H9 (cell line): ENCODE measurements at regions not wholly inside any gene's neighbourhood (a gene's known extent, or its start where the extent isn't known, plus 50 kb on each side); places are given as distances from the start of the nearest gene placed in this dataset.

Experiments used
- DNase-seq: peaks from one replicate; pipeline ENCODE4 v3.0.0-alpha.2; 2017
- H2AFZ ChIP-seq: one replicate; pipeline ENCODE4 v1.6.1; 2013; ENCODE audit warnings: mild to moderate bottlenecking, low read length, control low read depth, moderate library complexity
- H2AK5ac ChIP-seq: 2 replicates; pipeline ENCODE4 v1.6.1; 2013; ENCODE audit warnings: low read length, control low read depth, mixed read lengths; ENCODE audit not compliant: insufficient read length
- H2BK120ac ChIP-seq: one replicate; pipeline ENCODE4 v1.6.1; 2013; ENCODE audit warnings: low read depth, mild to moderate bottlenecking, low read length, control low read depth, inconsistent platforms; ENCODE audit not compliant: poor library complexity, severe bottlenecking
- H2BK12ac ChIP-seq: 2 replicates; pipeline ENCODE4 v1.6.1; 2013; ENCODE audit warnings: low read length, control low read depth, mixed read lengths, low read depth; ENCODE audit not compliant: insufficient read length
- H2BK15ac ChIP-seq: 2 replicates; pipeline ENCODE4 v1.6.1; 2013; ENCODE audit warnings: low read depth, low read length, control low read depth
- H2BK20ac ChIP-seq: one replicate; pipeline ENCODE4 v1.6.1; 2013; ENCODE audit warnings: low read depth, mild to moderate bottlenecking, low read length, control low read depth, inconsistent platforms; ENCODE audit not compliant: poor library complexity, severe bottlenecking
- H2BK5ac ChIP-seq: 2 replicates; pipeline ENCODE4 v1.6.1; 2013; ENCODE audit warnings: low read length, control low read depth, mixed read lengths; ENCODE audit not compliant: insufficient read length
- H3K14ac ChIP-seq: 2 replicates; pipeline ENCODE4 v1.6.1; 2013; ENCODE audit warnings: low read length, control low read depth; ENCODE audit not compliant: insufficient read depth
- H3K18ac ChIP-seq: 2 replicates; pipeline ENCODE4 v1.6.1; 2013; ENCODE audit warnings: low read depth, mild to moderate bottlenecking, mixed read lengths, low read length, control low read depth; ENCODE audit not compliant: insufficient read length
- H3K23ac ChIP-seq: 2 replicates; pipeline ENCODE4 v1.6.1; 2013; ENCODE audit warnings: low read length, control low read depth, mixed read lengths, low read depth; ENCODE audit not compliant: insufficient read length
- H3K23me2 ChIP-seq: 2 replicates; pipeline ENCODE4 v1.6.1; 2013; ENCODE audit warnings: low read depth, mild to moderate bottlenecking, mixed read lengths, low read length, control low read depth; ENCODE audit not compliant: insufficient read length, poor library complexity, severe bottlenecking
- H3K27ac ChIP-seq: 2 replicates; pipeline ENCODE4 v1.5.1; 2013; ENCODE audit warnings: low read length, control low read depth, mixed read lengths, low read depth; ENCODE audit not compliant: insufficient read length
- H3K27me3 ChIP-seq: 2 replicates; pipeline ENCODE4 v1.6.1; 2013; ENCODE audit warnings: low read length, control low read depth, inconsistent platforms; ENCODE audit not compliant: insufficient read depth
- H3K4ac ChIP-seq: 2 replicates; pipeline ENCODE4 v1.6.1; 2013; ENCODE audit warnings: low read depth, mild to moderate bottlenecking, control low read depth, inconsistent platforms, low read length, moderate library complexity
- H3K4me1 ChIP-seq: 2 replicates; pipeline ENCODE4 v1.6.1; 2013; ENCODE audit warnings: low read length, control low read depth, inconsistent platforms; ENCODE audit not compliant: insufficient read depth
- H3K4me2 ChIP-seq: 2 replicates; pipeline ENCODE4 v1.6.1; 2013; ENCODE audit warnings: low read length, control low read depth, mixed read lengths; ENCODE audit not compliant: insufficient read length, insufficient read depth
- H3K56ac ChIP-seq: 2 replicates; pipeline ENCODE4 v1.6.1; 2013; ENCODE audit warnings: low read depth, mild to moderate bottlenecking, mixed read lengths, low read length, control low read depth; ENCODE audit not compliant: insufficient read length
- H3K79me1 ChIP-seq: 2 replicates; pipeline ENCODE4 v1.6.1; 2013; ENCODE audit warnings: low read depth, mild to moderate bottlenecking, moderate library complexity, low read length, control low read depth, inconsistent platforms; ENCODE audit not compliant: insufficient read depth, poor library complexity, severe bottlenecking
- H3K79me2 ChIP-seq: 2 replicates; pipeline ENCODE4 v1.6.1; 2013; ENCODE audit warnings: low read length, control low read depth, inconsistent platforms; ENCODE audit not compliant: insufficient read depth
- H3K9ac ChIP-seq: 2 replicates; pipeline ENCODE4 v1.6.1; 2013; ENCODE audit warnings: low read length, control low read depth, mixed read lengths; ENCODE audit not compliant: insufficient read length; ENCODE audit errors: extremely low read depth
- H3K9me3 ChIP-seq: one replicate; pipeline ENCODE4 v1.6.1; 2013; ENCODE audit warnings: low read depth, low read length, inconsistent platforms; ENCODE audit not compliant: control insufficient read depth
- H3T11ph ChIP-seq: one replicate; pipeline ENCODE4 v1.6.1; 2013; ENCODE audit warnings: mild to moderate bottlenecking, low read length, control low read depth, inconsistent platforms
- H4K20me1 ChIP-seq: one replicate; pipeline ENCODE4 v1.6.1; 2013; ENCODE audit not compliant: control insufficient read depth, insufficient read length, insufficient read depth
- H4K5ac ChIP-seq: 2 replicates; pipeline ENCODE4 v1.6.1; 2013; ENCODE audit warnings: low read depth, mild to moderate bottlenecking, mixed read lengths, low read length, control low read depth; ENCODE audit not compliant: insufficient read length
- H4K8ac ChIP-seq: replicated peaks from 2 replicates; pipeline ENCODE4 v1.6.1; 2013; ENCODE audit warnings: low read length, control low read depth, mixed read lengths, low read depth; ENCODE audit not compliant: insufficient read length
- H4K91ac ChIP-seq: 2 replicates; pipeline ENCODE4 v1.6.1; 2013; ENCODE audit warnings: low read depth, mild to moderate bottlenecking, moderate library complexity, mixed read lengths, low read length, control low read depth; ENCODE audit not compliant: insufficient read length
- H3K27ac Mint-ChIP-seq, 3 experiments: 2 replicates in 2 of 3; 3 replicates in 1 of 3; pipeline ENCODE4 v1.8.0; 2020 to 2021; ENCODE audit warnings: mixed read lengths in 3 of 3, mild to moderate bottlenecking in 1 of 3, moderate library complexity in 1 of 3
- H3K27me3 Mint-ChIP-seq: 2 replicates; pipeline ENCODE4 v1.8.0; 2021; ENCODE audit warnings: low read depth, mild to moderate bottlenecking, moderate library complexity, mixed read lengths
- H3K36me3 Mint-ChIP-seq, 3 experiments: 2 replicates in 2 of 3; 3 replicates in 1 of 3; pipeline ENCODE4 v1.8.0; 2020 to 2021; ENCODE audit warnings: low read depth in 3 of 3, mixed read lengths in 3 of 3; ENCODE audit not compliant: insufficient read depth in 1 of 3
- H3K4me1 Mint-ChIP-seq, 2 experiments: 2 replicates each; pipeline ENCODE4 v1.8.0; 2020; ENCODE audit warnings: mixed read lengths in 2 of 2
- H3K4me3 Mint-ChIP-seq, 2 experiments: 2 replicates in 1 of 2; 3 replicates in 1 of 2; pipeline ENCODE4 v1.8.0; 2020 to 2021; ENCODE audit warnings: mild to moderate bottlenecking in 2 of 2, mixed read lengths in 2 of 2, moderate library complexity in 1 of 2
- H3K9me3 Mint-ChIP-seq, 2 experiments: 2 replicates in 1 of 2; 3 replicates in 1 of 2; pipeline ENCODE4 v1.8.0; 2020; ENCODE audit warnings: mild to moderate bottlenecking in 2 of 2, mixed read lengths in 2 of 2, moderate library complexity in 1 of 2
- WGBS: extraction: QIAGEN DNeasy Blood & Tissue Kit; methylation state at CpG from one replicate; pipeline ENCODE4 v1.1.7; 2013; ENCODE audit warnings: missing lambda C conversion rate, low lambda C conversion rate, mixed read lengths; ENCODE audit not compliant: insufficient read length; ENCODE audit errors: extremely low coverage; 5-methylcytosine and 5-hydroxymethylcytosine counted together
- TF ChIP-seq, protein P1 (sequence below): fragments of 200-600 bp; sonication (generic); conservative IDR thresholded peaks from 3 replicates; pipeline ENCODE4 v1.8.0; 2021; ENCODE audit warnings: antibody characterized with exemption, mild to moderate bottlenecking

DNA sequence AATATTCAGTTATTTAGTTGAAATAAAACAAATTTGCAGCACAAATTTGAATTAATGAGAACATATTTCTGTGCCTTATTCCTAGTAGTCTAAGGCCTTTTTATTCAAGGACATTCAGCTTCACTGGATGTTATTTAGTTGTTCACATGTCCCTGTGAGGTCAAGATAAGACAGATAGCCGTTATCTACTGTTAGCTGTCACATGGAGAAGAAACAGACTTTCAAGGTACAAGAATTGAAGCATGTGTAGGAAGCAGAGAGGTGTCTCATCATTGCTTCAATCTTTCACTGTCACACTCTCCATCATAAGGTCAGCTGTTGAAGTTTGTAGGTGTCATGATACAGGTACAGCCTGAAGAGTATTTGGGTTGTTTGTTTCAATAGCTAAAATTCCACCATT is 112.9 kb upstream of the JAG1 start:
- H3K4me1 Mint-ChIP-seq, result peaks cover 18 to 51% of the 10 kb centered on the region in 2 experiments
- H3K23ac ChIP-seq, result no peak overlapping the region
- H3K4me2 ChIP-seq, result no peak overlapping the region
- no peak overlapping the region for H2BK15ac ChIP-seq
- H3K9ac ChIP-seq, result no peak overlapping the region
- H3K36me3 Mint-ChIP-seq, result no peaks in the 10 kb centered on the region; a peak in 1 of 7 replicates
- no peak overlapping the region for H3K4me3 Mint-ChIP-seq
- H2BK20ac ChIP-seq, result no peak overlapping the region
- H3K4me1 ChIP-seq, result peaks cover 13% of the 10 kb centered on the region
- no peak overlapping the region for H2BK120ac ChIP-seq
- no peak overlapping the region for H2AK5ac ChIP-seq
- H2BK12ac ChIP-seq, result no peak overlapping the region
- no peaks in the 10 kb centered on the region for H3K23me2 ChIP-seq
- TF ChIP-seq, protein P1, sequence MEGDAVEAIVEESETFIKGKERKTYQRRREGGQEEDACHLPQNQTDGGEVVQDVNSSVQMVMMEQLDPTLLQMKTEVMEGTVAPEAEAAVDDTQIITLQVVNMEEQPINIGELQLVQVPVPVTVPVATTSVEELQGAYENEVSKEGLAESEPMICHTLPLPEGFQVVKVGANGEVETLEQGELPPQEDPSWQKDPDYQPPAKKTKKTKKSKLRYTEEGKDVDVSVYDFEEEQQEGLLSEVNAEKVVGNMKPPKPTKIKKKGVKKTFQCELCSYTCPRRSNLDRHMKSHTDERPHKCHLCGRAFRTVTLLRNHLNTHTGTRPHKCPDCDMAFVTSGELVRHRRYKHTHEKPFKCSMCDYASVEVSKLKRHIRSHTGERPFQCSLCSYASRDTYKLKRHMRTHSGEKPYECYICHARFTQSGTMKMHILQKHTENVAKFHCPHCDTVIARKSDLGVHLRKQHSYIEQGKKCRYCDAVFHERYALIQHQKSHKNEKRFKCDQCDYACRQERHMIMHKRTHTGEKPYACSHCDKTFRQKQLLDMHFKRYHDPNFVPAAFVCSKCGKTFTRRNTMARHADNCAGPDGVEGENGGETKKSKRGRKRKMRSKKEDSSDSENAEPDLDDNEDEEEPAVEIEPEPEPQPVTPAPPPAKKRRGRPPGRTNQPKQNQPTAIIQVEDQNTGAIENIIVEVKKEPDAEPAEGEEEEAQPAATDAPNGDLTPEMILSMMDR, result no peak
- peaks cover 3% of the 10 kb centered on the region; the same call in 1 of the 2 replicates for H3K27me3 Mint-ChIP-seq
- no peak overlapping the region for H4K5ac ChIP-seq
- no peaks in the 10 kb centered on the region for H3K79me2 ChIP-seq
- no peak overlapping the region for H3K56ac ChIP-seq
- H3K4ac ChIP-seq, result no peak overlapping the region
- no peak overlapping the region for H4K8ac ChIP-seq
- H3K18ac ChIP-seq, result no peak overlapping the region
- DNase-seq, result no peak
- H3T11ph ChIP-seq, result no peak overlapping the region
- no CpG with 5 or more reads among the region's 1 CpG for WGBS
- no peaks in the 10 kb centered on the region for H3K27me3 ChIP-seq
- no peak overlapping the region for H3K27ac Mint-ChIP-seq
- no peak overlapping the region for H2AFZ ChIP-seq
- H3K9me3 ChIP-seq, result no peaks in the 10 kb centered on the region
- no peak overlapping the region for H2BK5ac ChIP-seq
- no peak overlapping the region for H4K91ac ChIP-seq
- no peaks in the 10 kb centered on the region for H3K79me1 ChIP-seq
- no peak overlapping the region for H3K14ac ChIP-seq
- no peaks in the 10 kb centered on the region; a peak in 1 of 5 replicates for H3K9me3 Mint-ChIP-seq
- no peak overlapping the region for H3K27ac ChIP-seq
- no peaks in the 10 kb centered on the region for H4K20me1 ChIP-seq
